HUES6 (cell line): ENCODE measurements at regions not wholly inside any gene's neighbourhood (a gene's known extent, or its start where the extent isn't known, plus 50 kb on each side); places are given as distances from the start of the nearest gene placed in this dataset.

Experiments
- H3K27ac ChIP-seq: 2 replicates; pipeline ENCODE4 v1.7.0; 2013; ENCODE audit warnings: low read depth, mild to moderate bottlenecking, low read length, inconsistent platforms
- H3K27me3 ChIP-seq: 2 replicates; pipeline ENCODE4 v1.6.1; 2013; ENCODE audit warnings: low read length; ENCODE audit not compliant: control insufficient read depth, insufficient read depth
- H3K36me3 ChIP-seq: 2 replicates; pipeline ENCODE4 v1.6.1; 2013; ENCODE audit warnings: low read length; ENCODE audit not compliant: control insufficient read depth, insufficient read depth
- H3K4me1 ChIP-seq: 2 replicates; pipeline ENCODE4 v1.6.1; 2013; ENCODE audit warnings: low read length; ENCODE audit not compliant: control insufficient read depth, insufficient read depth
- H3K4me3 ChIP-seq: 2 replicates; pipeline ENCODE4 v1.5.1; 2013; ENCODE audit warnings: low read depth, low read length
- H3K9ac ChIP-seq: one replicate; pipeline ENCODE4 v1.6.1; 2013; ENCODE audit warnings: mild to moderate bottlenecking, low read length
- H3K9me3 ChIP-seq: 2 replicates; pipeline ENCODE4 v1.6.1; 2013; ENCODE audit warnings: low read depth, low read length; ENCODE audit not compliant: control insufficient read depth, insufficient read depth

- Histone ChIP-seq H3K4me3 (no peak overlapping the region), H3K27me3 (no peaks in the 10 kb centered on the region), H3K27ac (no peak overlapping the region), H3K9ac (no peak overlapping the region), H3K36me3 (no peaks in the 10 kb centered on the region), H3K9me3 (no peaks in the 10 kb centered on the region), H3K4me1 (no peaks in the 10 kb centered on the region)
These were observed 209.8 kb upstream of the MTNR1B start for GRCh38 chr11:92759571-92760214.

GRCh38 chr11:92762121-92762540 is 207.3 kb upstream of the MTNR1B start:
- H3K4me3 ChIP-seq: no peak overlapping the region
- H3K4me1 ChIP-seq: peaks cover 6% of the 10 kb centered on the region; the same call in 1 of the 2 replicates
- no peak overlapping the region for H3K9ac ChIP-seq
- H3K36me3 ChIP-seq: no peaks in the 10 kb centered on the region
- H3K27me3 ChIP-seq: no peaks in the 10 kb centered on the region
- no peaks in the 10 kb centered on the region for H3K9me3 ChIP-seq
- H3K27ac ChIP-seq: no peak overlapping the region

- Histone ChIP-seq H3K4me1 (peaks cover 6% of the 10 kb centered on the region; the same call in 1 of the 2 replicates), H3K27me3 (no peaks in the 10 kb centered on the region), H3K36me3 (no peaks in the 10 kb centered on the region), H3K9me3 (no peaks in the 10 kb centered on the region), H3K27ac (no peak overlapping the region), H3K4me3 (no peak overlapping the region), H3K9ac (no peak overlapping the region)
These were observed 206.1 kb upstream of the MTNR1B start for GRCh38 chr11:92763336-92763735.

- no peaks in the 10 kb centered on the region for H3K36me3 ChIP-seq
- H3K4me3 ChIP-seq: no peak overlapping the region
- H3K27ac ChIP-seq: no peak overlapping the region
- H3K27me3 ChIP-seq: no peaks in the 10 kb centered on the region
- H3K4me1 ChIP-seq: peaks cover 6% of the 10 kb centered on the region; the same call in 1 of the 2 replicates
- no peaks in the 10 kb centered on the region for H3K9me3 ChIP-seq
- no peak overlapping the region for H3K9ac ChIP-seq
These were observed 205.3 kb upstream of the MTNR1B start for GRCh38 chr11:92764128-92764527.

GRCh38 chr11:92765082-92765840 is 204.2 kb upstream of the MTNR1B start:
- Histone ChIP-seq H3K4me3 (no peak overlapping the region), H3K36me3 (no peaks in the 10 kb centered on the region), H3K4me1 (peaks cover 6% of the 10 kb centered on the region; the same call in 1 of the 2 replicates), H3K27ac (no peak overlapping the region), H3K9me3 (no peaks in the 10 kb centered on the region), H3K9ac (no peak overlapping the region), H3K27me3 (no peaks in the 10 kb centered on the region)

GRCh38 chr11:92765965-92766371 is 203.5 kb upstream of the MTNR1B start:
- H3K9ac ChIP-seq: no peak overlapping the region
- no peak overlapping the region for H3K4me3 ChIP-seq
- H3K36me3 ChIP-seq: no peaks in the 10 kb centered on the region
- H3K4me1 ChIP-seq: peaks cover 6% of the 10 kb centered on the region; the same call in 1 of the 2 replicates
- H3K27me3 ChIP-seq: no peaks in the 10 kb centered on the region
- no peaks in the 10 kb centered on the region for H3K9me3 ChIP-seq
- H3K27ac ChIP-seq: no peak overlapping the region

GRCh38 chr11:92766698-92767097 is 202.8 kb upstream of the MTNR1B start:
- peaks cover 6% of the 10 kb centered on the region; the same call in 1 of the 2 replicates for H3K4me1 ChIP-seq
- no peaks in the 10 kb centered on the region for H3K27me3 ChIP-seq
- no peak overlapping the region for H3K27ac ChIP-seq
- no peaks in the 10 kb centered on the region for H3K9me3 ChIP-seq
- no peaks in the 10 kb centered on the region for H3K36me3 ChIP-seq
- no peak overlapping the region for H3K4me3 ChIP-seq
- H3K9ac ChIP-seq: no peak overlapping the region

- Histone ChIP-seq H3K27me3 (no peaks in the 10 kb centered on the region), H3K4me3 (no peak overlapping the region), H3K36me3 (no peaks in the 10 kb centered on the region), H3K27ac (no peak overlapping the region), H3K9ac (no peak overlapping the region), H3K4me1 (peaks cover 6% of the 10 kb centered on the region; the same call in 1 of the 2 replicates), H3K9me3 (no peaks in the 10 kb centered on the region)
These were observed 202.0 kb upstream of the MTNR1B start for GRCh38 chr11:92767416-92767815.

GRCh38 chr11:92768121-92768840 is 201.2 kb upstream of the MTNR1B start:
- H3K4me3 ChIP-seq: no peak overlapping the region
- no peaks in the 10 kb centered on the region for H3K27me3 ChIP-seq
- H3K36me3 ChIP-seq: no peaks in the 10 kb centered on the region
- H3K9me3 ChIP-seq: no peaks in the 10 kb centered on the region
- no peak overlapping the region for H3K9ac ChIP-seq
- no peak overlapping the region for H3K27ac ChIP-seq
- H3K4me1 ChIP-seq: peaks cover 6% of the 10 kb centered on the region; the same call in 1 of the 2 replicates

GRCh38 chr11:92769112-92769511 is 200.3 kb upstream of the MTNR1B start:
- Histone ChIP-seq H3K27ac (no peak overlapping the region), H3K4me3 (no peak overlapping the region), H3K36me3 (no peaks in the 10 kb centered on the region), H3K9me3 (no peaks in the 10 kb centered on the region), H3K4me1 (peaks cover 6% of the 10 kb centered on the region; the same call in 1 of the 2 replicates), H3K9ac (no peak overlapping the region), H3K27me3 (no peaks in the 10 kb centered on the region)

GRCh38 chr11:92770419-92770818 is 199.0 kb upstream of the MTNR1B start:
- no peaks in the 10 kb centered on the region for H3K36me3 ChIP-seq
- H3K9ac ChIP-seq: no peak overlapping the region

More at GRCh38 chr11:92770419-92770818, 199.0 kb upstream of the MTNR1B start:
- no peaks in the 10 kb centered on the region for H3K9me3 ChIP-seq
- H3K27me3 ChIP-seq: no peaks in the 10 kb centered on the region
- no peak overlapping the region for H3K27ac ChIP-seq
- no peak overlapping the region for H3K4me3 ChIP-seq
- H3K4me1 ChIP-seq: peaks cover 6% of the 10 kb centered on the region; the same call in 1 of the 2 replicates
